ENCODE measurements at regions not wholly inside any gene's neighbourhood (a gene's known extent, or its start where the extent isn't known, plus 50 kb on each side); places are given as distances from the start of the nearest gene placed in this dataset.
"Not testable (repeated sequence)": the region's sequence is repeated elsewhere in the genome, so short reads cannot be mapped to it uniquely, and the experiment has no call there.

DNA sequence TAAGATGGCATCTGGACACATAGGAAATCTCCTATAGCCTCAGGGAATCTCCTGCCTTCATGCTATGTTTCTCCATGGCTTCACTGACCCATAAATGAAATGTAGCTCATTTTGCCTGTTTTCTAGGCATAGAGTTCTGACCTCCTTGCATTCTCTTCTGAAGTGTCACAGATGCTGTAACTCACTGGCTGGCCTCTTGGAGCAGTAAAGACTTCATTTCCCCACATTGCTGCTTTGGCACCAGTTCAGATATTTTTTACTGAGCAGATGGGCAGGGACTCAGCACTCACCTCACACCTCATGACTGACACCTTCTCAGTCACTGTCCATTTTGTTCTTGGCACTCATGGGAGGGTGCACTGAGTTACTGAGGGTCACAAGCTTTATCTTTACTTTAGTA lies 286.7 kb upstream of the TGFBR2 start:
- H3K27me3 ChIP-seq (ENCODE audit: low read length): no peaks in the 10 kb centered on the region
- no peaks in the 10 kb centered on the region; the same call in 1 of the 2 replicates for H3K36me3 ChIP-seq (ENCODE audit: low read length)
- no peak overlapping the region for H3K4me2 ChIP-seq (ENCODE audit: low read depth, low read length, poor library complexity, severe bottlenecking)
- H2AFZ ChIP-seq (ENCODE audit: low read depth, low read length, severe bottlenecking): no peak overlapping the region
- no peaks in the 10 kb centered on the region for H3K9me2 ChIP-seq (replicated peaks; ENCODE audit: insufficient read depth, low read length)
- H3K9ac ChIP-seq (ENCODE audit: low read length): no peak overlapping the region
- no peak for TF ChIP-seq EZH2phosphoT487 (conservative IDR thresholded peaks at IDR 0.05; ENCODE audit: low read length)
- TF ChIP-seq, protein P1, sequence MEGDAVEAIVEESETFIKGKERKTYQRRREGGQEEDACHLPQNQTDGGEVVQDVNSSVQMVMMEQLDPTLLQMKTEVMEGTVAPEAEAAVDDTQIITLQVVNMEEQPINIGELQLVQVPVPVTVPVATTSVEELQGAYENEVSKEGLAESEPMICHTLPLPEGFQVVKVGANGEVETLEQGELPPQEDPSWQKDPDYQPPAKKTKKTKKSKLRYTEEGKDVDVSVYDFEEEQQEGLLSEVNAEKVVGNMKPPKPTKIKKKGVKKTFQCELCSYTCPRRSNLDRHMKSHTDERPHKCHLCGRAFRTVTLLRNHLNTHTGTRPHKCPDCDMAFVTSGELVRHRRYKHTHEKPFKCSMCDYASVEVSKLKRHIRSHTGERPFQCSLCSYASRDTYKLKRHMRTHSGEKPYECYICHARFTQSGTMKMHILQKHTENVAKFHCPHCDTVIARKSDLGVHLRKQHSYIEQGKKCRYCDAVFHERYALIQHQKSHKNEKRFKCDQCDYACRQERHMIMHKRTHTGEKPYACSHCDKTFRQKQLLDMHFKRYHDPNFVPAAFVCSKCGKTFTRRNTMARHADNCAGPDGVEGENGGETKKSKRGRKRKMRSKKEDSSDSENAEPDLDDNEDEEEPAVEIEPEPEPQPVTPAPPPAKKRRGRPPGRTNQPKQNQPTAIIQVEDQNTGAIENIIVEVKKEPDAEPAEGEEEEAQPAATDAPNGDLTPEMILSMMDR (IDR thresholded peaks at IDR 0.05; ENCODE audit: insufficient read depth, low read length, poor library complexity, severe bottlenecking): peak; percentile 23
- H3K9me3 ChIP-seq (ENCODE audit: insufficient read depth, low read length): no peaks in the 10 kb centered on the region
- no peaks in the 10 kb centered on the region for H3K79me2 ChIP-seq (ENCODE audit: insufficient read depth, low read length)
- H3K27ac ChIP-seq (ENCODE audit: low read depth, low read length): no peak overlapping the region
- no peaks in the 10 kb centered on the region for H4K20me1 ChIP-seq (ENCODE audit: low read depth, low read length)
- no peak overlapping the region for H3K4me3 ChIP-seq (ENCODE audit: insufficient read depth, low read length, poor library complexity, severe bottlenecking)
- no peaks in the 10 kb centered on the region for H3F3A ChIP-seq (ENCODE audit: insufficient read depth)

DNA sequence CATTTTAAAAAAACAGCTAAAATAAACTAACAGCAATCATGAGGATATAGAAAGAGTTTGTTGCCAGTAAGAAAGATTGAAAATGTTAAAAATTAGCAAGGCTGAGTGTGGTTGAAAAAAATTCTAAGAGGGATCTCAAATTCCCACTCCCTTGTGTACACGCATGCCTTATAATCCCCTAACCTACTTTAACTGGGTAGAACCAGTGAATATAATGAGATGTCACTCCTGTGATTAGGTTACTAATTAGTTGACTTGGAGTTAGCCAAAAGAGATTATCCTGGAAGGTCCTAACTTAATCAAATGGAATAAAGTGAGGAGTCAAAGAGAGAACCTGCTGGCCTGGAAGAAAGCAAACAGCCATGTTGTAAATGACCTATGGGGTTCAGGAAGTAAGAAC lies 286.0 kb upstream of the TGFBR2 start:
- no peaks in the 10 kb centered on the region for H3K27me3 ChIP-seq (ENCODE audit: low read length)
- TF ChIP-seq, protein P1 (IDR thresholded peaks at IDR 0.05; ENCODE audit: insufficient read depth, low read length, poor library complexity, severe bottlenecking): no peak
- no peak for TF ChIP-seq EZH2phosphoT487 (conservative IDR thresholded peaks at IDR 0.05; ENCODE audit: low read length)
- H3K4me2 ChIP-seq (ENCODE audit: low read depth, low read length, poor library complexity, severe bottlenecking): no peak overlapping the region
- no peak overlapping the region for H2AFZ ChIP-seq (ENCODE audit: low read depth, low read length, severe bottlenecking)
- H3K36me3 ChIP-seq (ENCODE audit: low read length): no peaks in the 10 kb centered on the region; the same call in 1 of the 2 replicates
- no peaks in the 10 kb centered on the region for H3K9me2 ChIP-seq (replicated peaks; ENCODE audit: insufficient read depth, low read length)
- H3K9me3 ChIP-seq (ENCODE audit: insufficient read depth, low read length): no peaks in the 10 kb centered on the region
- no peak overlapping the region for H3K4me3 ChIP-seq (ENCODE audit: insufficient read depth, low read length, poor library complexity, severe bottlenecking)
- no peak overlapping the region for H3K27ac ChIP-seq (ENCODE audit: low read depth, low read length)
- no peaks in the 10 kb centered on the region for H4K20me1 ChIP-seq (ENCODE audit: low read depth, low read length)
- no peaks in the 10 kb centered on the region for H3F3A ChIP-seq (ENCODE audit: insufficient read depth)
- H3K9ac ChIP-seq (ENCODE audit: low read length): no peak overlapping the region
- H3K79me2 ChIP-seq (ENCODE audit: insufficient read depth, low read length): no peaks in the 10 kb centered on the region

DNA sequence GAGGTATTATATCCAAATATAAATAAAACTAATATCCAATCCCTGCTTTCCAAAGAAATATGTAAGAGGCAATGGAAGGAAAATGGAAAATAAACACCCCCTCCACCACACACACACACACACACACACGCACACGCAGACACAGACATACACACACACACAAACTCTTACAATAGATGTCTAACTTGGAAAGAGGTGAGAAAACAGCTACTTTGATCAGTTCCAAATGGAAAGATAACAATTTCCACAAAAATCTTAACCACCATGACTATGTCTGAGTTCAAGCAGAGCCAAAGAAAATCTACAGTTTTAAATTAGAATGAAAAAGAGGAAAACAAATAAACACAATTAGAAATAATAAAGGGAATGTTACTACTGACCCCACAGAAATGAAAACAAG lies 285.3 kb upstream of the TGFBR2 start:
- H3K27me3 ChIP-seq (ENCODE audit: low read length): no peaks in the 10 kb centered on the region
- TF ChIP-seq, protein P1 (IDR thresholded peaks at IDR 0.05; ENCODE audit: insufficient read depth, low read length, poor library complexity, severe bottlenecking): no peak

DNA sequence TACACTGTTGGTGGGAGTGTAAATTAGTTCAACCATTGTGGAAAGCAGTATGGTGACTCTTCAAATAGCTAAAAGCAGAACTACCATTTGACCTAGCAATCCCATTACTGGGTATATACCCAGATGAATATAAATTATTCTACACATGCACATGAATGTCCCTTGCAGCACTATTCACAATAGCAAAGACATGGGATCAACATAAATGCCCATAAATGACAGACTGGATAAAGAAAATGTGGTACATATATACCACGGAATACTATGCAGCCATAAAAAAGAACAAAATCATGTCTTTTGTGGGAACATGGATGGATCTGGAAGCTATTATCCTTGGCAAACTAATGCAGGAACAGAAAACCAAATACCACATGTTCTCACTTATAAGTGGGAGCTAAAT lies 282.8 kb upstream of the TGFBR2 start:
- not testable (repeated sequence) for H3K36me3 ChIP-seq (ENCODE audit: low read length); H3K27me3 ChIP-seq (ENCODE audit: low read length); H3K27ac ChIP-seq (ENCODE audit: low read depth, low read length); H3F3A ChIP-seq (ENCODE audit: insufficient read depth); H3K9me3 ChIP-seq (ENCODE audit: insufficient read depth, low read length); H2AFZ ChIP-seq (ENCODE audit: low read depth, low read length, severe bottlenecking); H3K4me3 ChIP-seq (ENCODE audit: insufficient read depth, low read length, poor library complexity, severe bottlenecking); H3K9me2 ChIP-seq (replicated peaks; ENCODE audit: insufficient read depth, low read length); H3K4me2 ChIP-seq (ENCODE audit: low read depth, low read length, poor library complexity, severe bottlenecking); H3K9ac ChIP-seq (ENCODE audit: low read length); H4K20me1 ChIP-seq (ENCODE audit: low read depth, low read length); H3K79me2 ChIP-seq (ENCODE audit: insufficient read depth, low read length)

More for the DNA sequence above, 285.3 kb upstream of the TGFBR2 start:
- no peak overlapping the region for H2AFZ ChIP-seq (ENCODE audit: low read depth, low read length, severe bottlenecking)
- H4K20me1 ChIP-seq (ENCODE audit: low read depth, low read length): no peaks in the 10 kb centered on the region
- H3K4me3 ChIP-seq (ENCODE audit: insufficient read depth, low read length, poor library complexity, severe bottlenecking): no peak overlapping the region
- no peaks in the 10 kb centered on the region for H3K79me2 ChIP-seq (ENCODE audit: insufficient read depth, low read length)
- H3K27ac ChIP-seq (ENCODE audit: low read depth, low read length): no peak overlapping the region
- H3K9ac ChIP-seq (ENCODE audit: low read length): no peak overlapping the region
- no peaks in the 10 kb centered on the region; the same call in 1 of the 2 replicates for H3K36me3 ChIP-seq (ENCODE audit: low read length)
- H3F3A ChIP-seq (ENCODE audit: insufficient read depth): no peaks in the 10 kb centered on the region
- H3K9me2 ChIP-seq (replicated peaks; ENCODE audit: insufficient read depth, low read length): no peaks in the 10 kb centered on the region
- H3K9me3 ChIP-seq (ENCODE audit: insufficient read depth, low read length): no peaks in the 10 kb centered on the region
- no peak overlapping the region for H3K4me2 ChIP-seq (ENCODE audit: low read depth, low read length, poor library complexity, severe bottlenecking)

Data from SU-DHL-6 (cell line).